Caki2 (cell line): ENCODE measurements at regions not wholly inside any gene's neighbourhood (a gene's known extent, or its start where the extent isn't known, plus 50 kb on each side); places are given as distances from the start of the nearest gene placed in this dataset.

Experiments
- DNase-seq: peaks from one replicate; pipeline ENCODE4 v3.0.0-alpha.2; 2015; ENCODE audit warnings: low read depth
- in situ Hi-C: cut with HindIII; loops from 2 replicates; pipeline ENCODE4 v1.10.0; 2016; ENCODE audit warnings: low sequenced_read_pairs, low pct_unique_long_range_greater_than_20kb, mixed read lengths

GRCh38 chr22:47292546-47293320, 530.3 kb downstream of the TBC1D22A start:
- no peak for DNase-seq
- in situ Hi-C loops: no loop called here

GRCh38 chr22:47291565-47292495, 529.4 kb downstream of the TBC1D22A start:
- no peak for DNase-seq
- in situ Hi-C loops: no loop called here

GRCh38 chr22:47290706-47291430, 528.4 kb downstream of the TBC1D22A start:
- in situ Hi-C loops: no loop called here
- no peak for DNase-seq

GRCh38 chr22:47289336-47289985, 527.0 kb downstream of the TBC1D22A start:
- DNase-seq: no peak
- in situ Hi-C loops: no loop called here

- in situ Hi-C loops: no loop called here
- DNase-seq: no peak
Measured at GRCh38 chr22:47288680-47289079, 526.2 kb downstream of the TBC1D22A start.

GRCh38 chr22:47287516-47287915, 525.1 kb downstream of the TBC1D22A start:
- no peak for DNase-seq
- in situ Hi-C loops: no loop called here

- in situ Hi-C loops: no loop called here
- no peak for DNase-seq
Measured at GRCh38 chr22:47286590-47286989, 524.1 kb downstream of the TBC1D22A start.

GRCh38 chr22:47285981-47286380, 523.5 kb downstream of the TBC1D22A start:
- in situ Hi-C loops: no loop called here
- no peak for DNase-seq

GRCh38 chr22:47284822-47285221, 522.4 kb downstream of the TBC1D22A start:
- in situ Hi-C loops: no loop called here
- DNase-seq: no peak

- in situ Hi-C loops: no loop called here
- no peak for DNase-seq
Measured at GRCh38 chr22:47284360-47284759, 521.9 kb downstream of the TBC1D22A start.

- DNase-seq: no peak
- in situ Hi-C loops: no loop called here
Measured at GRCh38 chr22:47283616-47284270, 521.3 kb downstream of the TBC1D22A start.

GRCh38 chr22:47282851-47283250, 520.4 kb downstream of the TBC1D22A start:
- DNase-seq: no peak
- in situ Hi-C loops: no loop called here

GRCh38 chr22:47282366-47282765, 519.9 kb downstream of the TBC1D22A start:
- DNase-seq: no peak
- in situ Hi-C loops: no loop called here

GRCh38 chr22:47281126-47282106, 519.0 kb downstream of the TBC1D22A start:
- peak; percentile 57 for DNase-seq
- in situ Hi-C loops: no loop called here

GRCh38 chr22:47280301-47280700, 517.9 kb downstream of the TBC1D22A start:
- in situ Hi-C loops: no loop called here
- DNase-seq: no peak

GRCh38 chr22:47279746-47280145, 517.3 kb downstream of the TBC1D22A start:
- in situ Hi-C loops: no loop called here
- DNase-seq: no peak

- in situ Hi-C loops: no loop called here
- DNase-seq: no peak
Measured at GRCh38 chr22:47279337-47279736, 516.9 kb downstream of the TBC1D22A start.
